Head of caudate nucleus (tissue), 42 donors: ENCODE measurements at regions not wholly inside any gene's neighbourhood (a gene's known extent, or its start where the extent isn't known, plus 50 kb on each side); places are given as distances from the start of the nearest gene placed in this dataset.

Source experiments
- DNase-seq, 42 donors: peaks; one replicate each; pipeline versions ENCODE4 v3.0.0 to v3.0.0-alpha.2; 2020 to 2021; ENCODE audit warnings: mixed read lengths in 7 of 42
- intact Hi-C: fragments of 100-400 bp; cut with DNase I; formaldehyde crosslinking; loops from one replicate; pipeline ENCODE4 v1.15.0; 2022

DNA sequence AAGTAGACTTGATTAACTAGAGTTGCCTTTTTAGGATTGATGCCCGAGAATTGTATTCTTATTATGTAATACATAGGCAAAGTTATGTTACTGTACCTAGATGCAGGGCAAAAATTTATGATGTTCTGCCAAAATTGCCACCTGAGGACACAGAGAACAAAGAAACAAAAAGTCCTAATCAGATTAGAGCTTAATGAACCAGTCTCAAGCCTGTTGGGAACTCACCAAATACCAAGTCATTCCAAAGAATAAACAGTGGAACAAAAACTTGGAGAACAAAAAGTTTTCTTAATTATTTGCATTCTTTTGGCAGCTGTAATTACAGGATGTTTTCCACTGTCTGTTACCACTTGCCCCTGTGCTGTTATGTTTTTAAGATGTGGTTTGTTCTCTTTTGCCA is 154.7 kb upstream of the SGK1 start:
- intact Hi-C loops: loop anchor here (10.0 kb wide), 1 partner anchor 82 kb away; no protein-coding TSS in a partner anchor
- DNase-seq: no peak

DNA sequence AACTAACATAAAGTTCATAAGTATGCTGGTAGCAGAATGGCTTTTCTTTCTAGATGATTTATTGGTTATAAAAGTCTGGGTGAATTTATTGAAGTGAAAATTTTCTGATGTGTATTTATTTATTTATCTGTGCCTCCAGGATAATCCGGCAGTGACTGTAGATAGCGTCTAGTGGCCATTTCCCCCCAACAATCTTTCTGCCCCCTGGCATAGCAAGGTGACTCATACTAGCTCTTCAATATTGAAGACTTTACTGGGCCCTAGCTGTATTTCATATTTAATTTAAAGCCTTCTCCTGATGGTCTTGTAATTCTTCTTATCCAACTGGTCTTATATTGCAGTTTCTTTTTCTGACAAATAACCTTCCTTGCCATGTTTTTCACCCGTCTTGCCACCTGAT is 154.1 kb upstream of the SGK1 start:
- no peak for DNase-seq
- intact Hi-C loops: loop anchor here (10.0 kb wide), 1 partner anchor 83 kb away; no protein-coding TSS in a partner anchor

DNA sequence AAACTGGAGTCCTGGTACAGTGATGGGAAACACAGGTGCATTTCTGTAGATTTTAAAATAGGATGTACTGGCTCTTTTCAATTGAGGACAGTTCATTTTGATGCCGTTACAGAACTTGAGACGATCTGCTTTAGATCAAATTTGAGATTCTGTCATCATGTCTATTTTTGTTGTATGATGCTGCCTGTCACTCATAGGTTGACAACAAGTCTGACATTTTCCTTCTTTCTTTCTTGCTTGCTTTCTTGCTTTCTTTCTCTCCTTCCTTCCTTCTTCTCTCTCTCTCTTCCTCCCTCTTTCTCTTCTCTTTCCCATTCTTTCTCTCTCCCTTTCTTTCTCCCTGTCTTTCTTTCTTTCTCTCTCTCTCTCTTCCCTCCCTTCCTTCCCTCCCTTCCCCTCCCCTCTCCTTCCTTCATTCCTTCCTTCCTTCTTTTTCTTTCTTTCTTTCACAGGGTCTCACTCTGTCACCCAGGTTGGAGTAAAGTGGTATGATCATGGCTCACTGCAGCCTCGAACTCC is 152.6 kb upstream of the SGK1 start:
- no peak for DNase-seq

DNA sequence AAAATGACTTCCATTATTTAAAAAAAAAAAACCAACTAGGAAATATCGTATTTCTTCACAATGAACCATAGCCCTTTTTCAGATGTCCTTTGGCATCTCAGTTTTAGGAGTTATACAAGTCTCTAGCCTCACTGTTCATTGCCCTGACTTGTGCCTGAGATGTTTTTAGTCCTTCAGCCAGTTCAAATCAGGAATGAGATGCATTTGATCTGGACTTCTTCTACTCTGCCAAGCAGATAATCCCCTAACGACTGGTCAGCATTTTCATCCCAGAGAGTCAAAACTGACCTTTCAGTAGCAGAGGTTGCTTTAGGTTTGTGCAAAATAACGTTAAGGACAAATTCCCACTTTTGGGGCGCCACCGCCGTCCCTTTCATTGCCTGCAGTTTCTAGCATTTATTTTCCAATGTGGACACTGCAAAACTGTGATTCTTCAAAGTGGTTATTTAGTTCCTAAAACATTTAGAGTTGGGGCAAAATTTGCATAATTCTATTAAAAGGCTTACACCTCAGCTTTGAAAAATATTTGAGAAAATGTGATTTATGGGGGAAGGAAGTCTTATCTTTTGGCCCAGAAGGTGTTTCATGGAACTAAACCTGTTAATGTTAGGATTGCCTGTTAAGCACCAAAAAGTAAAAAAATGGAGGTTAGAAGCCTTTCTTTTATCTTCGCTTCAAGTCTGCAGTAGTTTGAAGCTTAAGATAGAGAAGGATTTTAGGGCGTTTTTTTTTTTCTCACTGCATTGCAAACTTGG is 152.0 kb upstream of the SGK1 start:
- intact Hi-C loops: loop anchor here (10.0 kb wide), 1 partner anchor 85 kb away; no protein-coding TSS in a partner anchor
- DNase-seq: no peak

More for the DNA sequence above, 152.6 kb upstream of the SGK1 start:
- intact Hi-C loops: loop anchor here (10.0 kb wide), 1 partner anchor 84 kb away; no protein-coding TSS in a partner anchor

DNA sequence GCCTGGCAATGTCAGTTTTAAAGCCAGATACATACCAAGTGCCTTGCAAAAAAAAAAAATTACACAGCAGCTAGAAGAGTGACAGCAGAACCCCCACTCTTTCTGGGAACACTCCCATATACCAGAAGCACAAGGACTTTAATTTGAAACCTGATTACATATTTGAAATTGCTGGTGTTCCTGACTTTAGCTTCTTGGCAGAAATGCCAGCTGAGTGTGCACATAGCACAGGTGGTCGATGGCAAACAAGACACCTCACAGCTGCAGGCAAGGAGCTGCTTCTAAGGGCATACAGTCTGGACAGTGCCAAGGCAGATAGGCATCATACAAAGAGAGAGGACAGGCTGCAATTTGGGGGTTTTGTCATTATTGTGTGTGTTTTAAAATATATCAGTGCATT is 150.7 kb upstream of the SGK1 start:
- peak in 7 of 42 donors; percentile 22 to 63 (median 31) for DNase-seq
- intact Hi-C loops: no loop called here

DNA sequence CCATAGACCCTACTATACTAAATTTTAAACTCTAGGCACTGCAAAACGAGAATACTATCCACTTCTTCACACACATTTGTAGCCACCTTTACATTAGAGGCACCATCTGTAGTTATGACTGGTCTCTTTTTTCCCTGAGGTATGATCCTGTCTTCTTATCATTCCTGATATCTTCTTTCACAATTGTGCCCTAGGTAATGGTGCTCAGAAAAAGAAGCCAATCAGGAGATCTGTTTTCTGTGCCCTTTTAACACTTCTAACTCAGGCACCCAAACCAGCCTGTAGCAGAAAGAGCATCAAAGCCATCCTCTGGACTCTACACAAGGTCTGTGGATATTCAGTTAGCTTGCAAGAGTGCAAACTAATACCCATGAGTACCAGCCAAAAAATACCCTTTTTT is 149.7 kb upstream of the SGK1 start:
- intact Hi-C loops: no loop called here

DNA sequence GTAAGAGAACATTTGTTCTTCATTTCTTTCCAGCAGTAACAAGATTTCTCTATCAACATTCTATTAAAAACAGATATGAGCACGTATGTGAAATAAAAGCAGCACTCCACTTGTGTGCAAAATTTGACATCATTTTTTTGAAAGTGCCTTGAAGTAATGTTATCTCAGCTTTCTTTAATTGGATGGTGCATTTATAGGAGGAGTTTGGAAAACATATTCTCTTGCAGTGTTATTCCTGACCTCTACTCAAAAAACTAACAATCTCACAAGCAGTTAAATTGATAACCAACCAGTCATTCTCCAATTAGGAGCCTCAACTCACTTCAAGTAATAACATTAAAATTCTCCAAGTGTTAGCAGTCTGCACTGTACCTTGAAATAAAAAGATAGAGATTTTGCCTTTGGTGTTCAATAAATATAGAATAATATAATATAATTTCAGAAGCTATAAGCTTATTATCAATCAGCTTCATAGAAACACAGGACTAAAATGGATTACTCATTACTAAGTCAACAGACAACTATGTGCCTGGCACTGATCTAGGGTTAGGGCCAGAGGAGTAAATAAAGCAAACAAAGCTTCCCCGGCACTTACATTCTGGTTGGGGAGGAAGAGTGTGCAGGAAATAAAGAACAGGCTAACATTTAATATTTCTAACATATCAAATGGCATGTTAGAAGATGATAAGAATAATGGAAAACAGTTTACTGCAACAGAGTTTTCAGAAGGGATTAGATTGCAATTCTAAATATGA is 149.0 kb upstream of the SGK1 start:
- intact Hi-C loops: no loop called here

More for the DNA sequence above, 149.7 kb upstream of the SGK1 start:
- no peak for DNase-seq

DNA sequence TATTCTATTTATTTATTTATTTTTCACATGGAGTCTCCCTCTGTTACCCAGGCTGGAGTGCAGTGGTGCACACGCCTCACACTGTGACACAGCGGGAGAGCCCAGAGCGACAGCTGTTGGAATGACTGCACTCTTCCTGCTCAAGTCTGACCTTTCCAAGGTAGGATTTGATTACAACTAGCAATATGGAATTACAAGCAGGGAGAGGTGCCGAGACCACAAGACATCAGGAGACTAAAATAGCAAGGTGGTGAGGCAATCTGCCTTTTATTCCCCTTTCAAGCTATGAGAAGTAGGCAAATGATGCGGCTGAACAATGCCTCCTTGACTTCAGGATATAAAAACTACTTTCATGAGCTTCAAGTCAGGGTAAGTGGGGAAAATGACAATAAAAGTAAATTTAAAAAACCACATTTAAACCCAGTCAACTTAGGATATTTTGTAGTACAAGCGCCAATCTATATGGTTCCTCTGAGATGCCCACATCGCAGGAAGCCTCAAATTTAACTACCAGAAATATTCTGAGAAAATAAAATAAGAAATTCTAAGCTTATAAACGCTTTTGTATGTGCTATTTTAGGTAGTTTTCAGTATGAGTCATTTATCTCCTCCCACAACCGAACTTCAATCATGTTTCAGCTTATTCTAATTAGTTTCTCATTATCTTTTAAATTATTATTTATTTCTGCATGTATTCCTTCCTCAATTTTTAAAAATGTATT is 146.9 kb upstream of the SGK1 start:
- peak in 13 of 42 donors; percentile 13 to 59 (median 30) for DNase-seq
- intact Hi-C loops: no loop called here

More for the DNA sequence above, 149.0 kb upstream of the SGK1 start:
- no peak for DNase-seq

DNA sequence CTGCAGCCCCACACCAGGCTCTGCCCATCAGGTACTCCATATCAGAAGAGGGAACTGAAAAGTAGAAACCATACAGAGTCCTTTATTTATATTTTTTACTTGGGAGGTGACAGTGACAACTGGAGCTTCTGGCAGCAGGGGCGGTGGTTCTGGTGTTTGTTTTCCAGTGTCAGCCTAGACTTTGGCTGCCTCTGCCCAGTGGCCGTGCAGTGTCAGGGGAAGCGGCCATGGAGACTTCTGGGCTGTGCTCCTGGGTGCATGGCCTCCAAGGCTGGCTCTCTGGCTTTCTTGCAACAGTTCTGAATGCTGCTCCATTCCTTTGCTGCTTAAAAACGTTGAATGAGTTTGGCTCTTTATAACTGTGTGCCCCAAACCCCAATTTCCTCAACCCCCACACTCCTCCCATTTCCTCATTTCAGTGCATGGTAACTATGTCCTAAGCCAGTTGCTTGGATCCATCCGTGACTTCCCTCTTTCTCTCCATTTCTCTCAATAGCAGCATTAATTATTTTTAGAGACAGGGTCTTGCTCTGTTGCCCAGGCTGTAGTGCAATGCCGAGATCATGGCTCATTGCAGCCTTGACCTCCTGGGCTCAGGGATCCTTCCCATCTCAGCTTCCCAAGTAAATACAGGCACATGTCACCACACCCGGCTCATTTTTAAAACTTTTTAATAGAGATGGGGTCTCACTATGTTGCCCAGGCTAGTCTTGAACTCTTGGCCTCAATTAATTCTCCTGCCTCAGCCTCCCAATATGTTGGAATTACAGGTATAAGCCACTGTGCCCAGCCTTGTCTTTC is 141.1 kb upstream of the SGK1 start:
- DNase-seq: no peak
- intact Hi-C loops: no loop called here

DNA sequence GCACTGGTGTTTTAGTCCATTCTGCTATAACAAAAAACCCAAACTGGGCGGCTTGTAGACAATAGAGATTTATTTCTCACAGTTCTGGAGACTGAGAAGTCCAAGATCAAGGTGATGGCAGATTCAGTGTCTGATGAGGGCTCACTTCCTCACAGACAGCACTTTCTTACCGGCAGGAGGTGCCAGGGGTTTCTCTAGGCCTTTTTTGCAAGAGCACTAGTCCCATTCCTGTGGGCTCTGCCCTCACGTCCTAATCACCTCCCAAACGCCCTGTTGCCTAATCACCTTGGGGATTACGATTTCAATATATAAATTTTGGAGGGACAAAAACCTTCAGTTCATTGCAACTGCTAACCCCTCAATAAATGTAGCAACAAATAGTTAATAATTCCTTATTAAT is 140.0 kb upstream of the SGK1 start:
- intact Hi-C loops: no loop called here
- no peak for DNase-seq

DNA sequence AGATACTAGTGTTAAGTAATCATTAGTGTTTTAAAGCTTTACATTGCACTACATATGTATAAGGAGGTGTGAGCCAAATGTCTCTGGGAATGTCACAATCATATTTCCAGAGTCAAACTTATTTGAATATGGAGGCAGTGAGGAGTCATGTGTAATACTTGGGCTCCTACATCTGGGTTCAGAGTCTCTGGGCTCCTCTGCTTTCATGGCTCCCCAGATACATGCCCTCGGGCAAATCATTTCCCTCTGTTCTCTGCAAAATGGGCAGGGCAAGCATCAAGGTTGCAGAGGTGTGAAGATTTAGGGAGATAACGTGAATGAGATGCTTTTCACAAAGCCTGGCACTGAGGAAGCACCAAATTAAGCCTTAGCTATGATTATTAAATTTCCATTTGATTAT is 138.3 kb upstream of the SGK1 start:
- intact Hi-C loops: no loop called here
- DNase-seq: no peak

DNA sequence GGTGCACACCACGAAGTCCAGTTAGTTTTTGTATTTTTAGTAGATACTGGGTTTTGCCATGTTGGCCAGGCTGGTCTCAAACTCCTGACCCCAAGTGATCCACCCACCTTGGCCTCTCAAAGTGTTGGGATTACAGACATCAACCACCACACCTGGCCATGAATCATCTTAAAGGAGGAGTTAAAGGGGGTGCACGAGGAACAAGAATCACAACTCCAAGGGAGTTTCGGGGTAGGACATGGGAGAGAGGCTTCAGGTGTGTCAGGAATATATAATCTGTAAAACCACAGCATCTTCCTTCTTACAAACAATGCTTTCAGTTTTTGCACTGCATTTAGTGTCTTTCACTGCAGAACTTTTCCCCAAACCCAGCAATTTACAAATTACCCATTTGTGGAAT is 137.4 kb upstream of the SGK1 start:
- intact Hi-C loops: no loop called here
- no peak for DNase-seq

DNA sequence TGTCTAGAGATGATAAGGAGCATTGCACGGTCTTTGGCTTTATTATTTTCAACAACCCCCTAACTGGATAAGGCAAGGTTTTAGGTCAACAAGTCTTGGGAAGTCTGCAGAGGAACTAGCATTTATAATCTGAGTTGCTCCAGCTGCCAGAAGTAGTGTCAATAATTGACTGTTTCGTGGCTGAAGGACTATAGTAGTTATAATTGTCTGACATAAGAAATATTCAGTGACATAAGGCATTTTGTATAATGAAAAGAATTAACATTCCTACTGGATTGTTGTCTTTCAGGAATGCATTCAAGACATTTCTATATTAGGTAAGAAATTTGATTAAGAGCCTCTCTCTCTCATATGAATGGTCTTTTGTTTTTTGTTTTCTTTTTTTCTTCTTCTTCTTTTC is 136.9 kb upstream of the SGK1 start:
- DNase-seq: no peak
- intact Hi-C loops: no loop called here

DNA sequence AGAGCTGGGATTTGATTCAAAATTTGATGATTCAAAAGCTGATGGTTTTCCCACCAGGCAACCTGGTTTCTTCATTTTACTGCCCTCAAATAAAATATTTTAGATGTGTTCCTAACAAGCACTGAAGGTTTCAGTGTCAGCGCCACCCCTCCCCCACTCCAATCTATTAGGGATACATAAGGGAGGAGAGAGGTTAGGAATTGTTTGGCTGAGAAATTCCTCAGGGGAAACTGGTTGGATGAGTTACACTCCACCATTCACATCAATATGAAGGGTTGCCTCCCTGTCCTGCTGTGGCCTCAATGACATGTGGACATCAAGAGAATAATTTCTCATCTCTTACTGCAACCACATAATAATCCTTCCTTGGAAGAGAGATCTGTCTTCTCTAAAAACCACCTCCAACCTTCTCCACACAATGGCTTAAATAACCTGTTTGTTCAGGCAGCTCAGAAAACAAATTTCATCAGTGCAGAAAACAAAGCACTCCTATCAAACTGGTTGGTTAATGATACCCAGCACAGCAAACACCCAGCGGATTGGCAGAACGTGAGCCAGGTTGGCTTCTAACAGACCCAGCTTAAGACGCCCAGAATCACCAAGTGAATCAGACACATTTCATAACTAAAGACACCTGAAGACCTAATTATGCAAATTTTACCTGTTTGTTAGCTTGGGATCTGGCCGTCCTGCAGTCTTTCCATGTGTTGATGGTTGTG is 136.0 kb upstream of the SGK1 start:
- DNase-seq: no peak
- intact Hi-C loops: no loop called here

DNA sequence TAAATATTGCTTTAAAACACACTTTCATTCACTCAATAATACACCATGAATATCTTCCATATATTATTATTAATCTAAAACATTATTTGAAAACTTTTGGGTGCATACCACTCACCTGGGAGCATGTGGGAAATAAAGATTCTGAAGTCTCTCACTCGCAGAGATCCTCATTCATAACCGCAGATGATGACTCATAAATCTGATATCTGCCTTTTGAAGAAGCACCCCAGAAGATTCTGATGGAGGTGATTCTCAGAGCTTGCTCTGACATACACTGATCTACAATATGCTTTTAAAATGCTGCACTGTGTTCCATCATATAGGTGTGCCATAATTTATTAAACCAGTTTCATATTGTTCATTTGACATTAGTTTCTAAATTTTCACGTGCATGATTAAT is 135.0 kb upstream of the SGK1 start:
- intact Hi-C loops: no loop called here
- DNase-seq: no peak

DNA sequence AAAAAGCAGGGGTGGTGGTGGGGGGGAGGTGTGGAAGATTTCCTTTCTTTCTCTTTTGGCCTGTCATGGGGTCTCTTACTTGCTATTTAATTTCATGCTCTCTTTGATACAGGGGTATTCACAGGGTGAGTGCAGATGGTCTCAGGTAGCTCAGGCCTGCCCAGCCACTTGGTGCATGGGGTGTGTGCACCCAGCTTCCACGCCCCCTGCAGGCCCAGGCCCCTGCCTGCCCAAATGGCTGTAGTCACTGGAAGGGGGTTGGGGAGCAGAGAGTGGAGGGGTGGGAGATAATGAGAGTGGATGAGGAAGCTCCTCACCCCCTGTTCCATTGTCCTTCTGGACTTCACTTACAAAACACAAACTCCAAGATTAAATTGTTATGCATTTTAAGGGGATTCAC is 133.6 kb upstream of the SGK1 start:
- intact Hi-C loops: no loop called here
- DNase-seq: no peak

DNA sequence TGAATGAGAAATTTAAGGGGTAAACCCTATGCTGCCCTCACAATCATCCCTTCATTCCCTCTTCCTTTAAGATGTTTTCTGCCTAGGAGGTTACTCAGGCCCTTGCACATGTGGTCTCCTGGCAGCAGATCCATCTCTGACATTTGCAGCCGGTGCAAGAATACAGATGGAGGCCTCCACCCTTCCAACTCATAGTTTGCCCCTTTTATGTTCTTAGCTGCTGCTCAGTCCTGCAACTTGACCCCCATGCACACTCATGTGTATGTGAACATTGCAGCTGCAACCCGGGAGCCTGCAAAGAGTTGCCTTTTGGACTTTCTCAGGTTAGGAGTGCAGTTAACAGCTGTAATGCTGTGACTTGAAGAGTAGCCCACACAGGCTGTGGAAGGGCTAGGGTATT is 131.9 kb upstream of the SGK1 start:
- no peak for DNase-seq
- intact Hi-C loops: loop anchor here (10.0 kb wide), 2 partner anchors 55 to 275 kb away; no protein-coding TSS in a partner anchor

DNA sequence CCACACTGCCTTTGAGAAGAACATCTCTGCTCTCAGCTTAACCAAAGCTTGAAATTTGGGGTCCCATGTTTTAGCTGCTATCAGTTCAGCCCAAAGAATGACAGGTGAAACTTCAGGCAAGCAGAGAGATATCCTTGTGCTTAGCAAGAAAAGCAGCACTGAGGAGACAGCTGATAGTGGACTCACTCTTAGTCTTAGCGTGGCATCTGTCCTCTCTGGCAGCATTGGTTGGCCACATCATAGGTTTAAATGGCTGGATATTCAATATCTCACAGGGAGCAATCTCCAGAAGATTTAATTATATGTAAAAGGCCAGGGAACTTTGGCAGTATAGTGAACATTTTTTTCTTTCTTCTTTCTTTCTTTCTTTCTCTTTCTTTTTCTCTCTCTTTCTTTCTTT is 131.1 kb upstream of the SGK1 start:
- intact Hi-C loops: loop anchor here (10.0 kb wide), 2 partner anchors 56 to 274 kb away; no protein-coding TSS in a partner anchor
- DNase-seq: no peak
